ENCODE measurements at regions not wholly inside any gene's neighbourhood (a gene's known extent, or its start where the extent isn't known, plus 50 kb on each side); places are given as distances from the start of the nearest gene placed in this dataset.
"Not testable (repeated sequence)": the region's sequence is repeated elsewhere in the genome, so short reads cannot be mapped to it uniquely, and the experiment has no call there.

- no peak for DNase-seq
Observed at GRCh38 chr20:40634891-40635290, 54.1 kb downstream of the MAFB start.

GRCh38 chr20:40633123-40633850, 55.7 kb downstream of the MAFB start:
- no peak for DNase-seq

GRCh38 chr20:40632346-40632976, 56.6 kb downstream of the MAFB start:
- no peak for DNase-seq

GRCh38 chr20:40631119-40631631, 57.9 kb downstream of the MAFB start:
- DNase-seq, result no peak

GRCh38 chr20:40630713-40631112, 58.3 kb downstream of the MAFB start:
- DNase-seq, result no peak

- no peak for DNase-seq
Observed at GRCh38 chr20:40630099-40630498, 58.9 kb downstream of the MAFB start.

GRCh38 chr20:40628877-40629276, 60.2 kb downstream of the MAFB start:
- no peak for DNase-seq

- DNase-seq, result not testable (repeated sequence)
Observed at GRCh38 chr20:40619053-40619452, 70.0 kb downstream of the MAFB start.

GRCh38 chr20:40617594-40617993, 71.4 kb downstream of the MAFB start:
- no peak for DNase-seq

- DNase-seq, result no peak
Observed at GRCh38 chr20:40612837-40613236, 76.2 kb downstream of the MAFB start.

- no peak for DNase-seq
Observed at GRCh38 chr20:40612247-40612646, 76.8 kb downstream of the MAFB start.

GRCh38 chr20:40610730-40611129, 78.3 kb downstream of the MAFB start:
- no peak for DNase-seq

GRCh38 chr20:40607927-40608326, 81.1 kb downstream of the MAFB start:
- DNase-seq, result no peak

GRCh38 chr20:40606660-40607059, 82.4 kb downstream of the MAFB start:
- DNase-seq, result no peak

- no peak for DNase-seq
Observed at GRCh38 chr20:40606237-40606636, 82.8 kb downstream of the MAFB start.

GRCh38 chr20:40604416-40604815, 84.6 kb downstream of the MAFB start:
- no peak for DNase-seq

- no peak for DNase-seq
Observed at GRCh38 chr20:40603057-40603651, 85.9 kb downstream of the MAFB start.

GRCh38 chr20:40602381-40602780, 86.7 kb downstream of the MAFB start:
- no peak for DNase-seq

- DNase-seq, result no peak
Observed at GRCh38 chr20:40600441-40601219, 88.4 kb downstream of the MAFB start.

- DNase-seq, result no peak
Observed at GRCh38 chr20:40599987-40600386, 89.0 kb downstream of the MAFB start.

GRCh38 chr20:40592941-40593340, 96.1 kb downstream of the MAFB start:
- DNase-seq, result no peak

GRCh38 chr20:40591536-40591935, 97.5 kb downstream of the MAFB start:
- no peak for DNase-seq

GRCh38 chr20:40591119-40591518, 97.9 kb downstream of the MAFB start:
- no peak for DNase-seq
